ENCODE measurements at regions not wholly inside any gene's neighbourhood (a gene's known extent, or its start where the extent isn't known, plus 50 kb on each side); places are given as distances from the start of the nearest gene placed in this dataset.
"Not testable (repeated sequence)": the region's sequence is repeated elsewhere in the genome, so short reads cannot be mapped to it uniquely, and the experiment has no call there.

- no peak for ATAC-seq
- intact Hi-C loops (cut with micrococcal nuclease), result no loop called here
- DNase-seq, result no peak
Observed at GRCh38 chr3:117842086-117842485, 1132.5 kb downstream of the TUSC7 start.

- DNase-seq (no peak), ATAC-seq (no peak)
- intact Hi-C loops (cut with micrococcal nuclease), result no loop called here
Observed at GRCh38 chr3:117843356-117843755, 1133.8 kb downstream of the TUSC7 start.

GRCh38 chr3:117844676-117845075 is 1135.1 kb downstream of the TUSC7 start:
- intact Hi-C loops (cut with micrococcal nuclease), result no loop called here
- DNase-seq (no peak), ATAC-seq (no peak)

GRCh38 chr3:117846238-117846637 is 1136.7 kb downstream of the TUSC7 start:
- ATAC-seq (no peak), DNase-seq (no peak)
- intact Hi-C loops (cut with micrococcal nuclease), result no loop called here

GRCh38 chr3:117848606-117849005 is 1139.0 kb downstream of the TUSC7 start:
- intact Hi-C loops (cut with micrococcal nuclease), result no loop called here
- no peak for DNase-seq
- no peak for ATAC-seq

- ATAC-seq (no peak), DNase-seq (no peak)
- intact Hi-C loops (cut with micrococcal nuclease), result no loop called here
Observed at GRCh38 chr3:117853923-117854668, 1144.5 kb downstream of the TUSC7 start.

GRCh38 chr3:117856354-117856753 is 1146.8 kb downstream of the TUSC7 start:
- DNase-seq (no peak), ATAC-seq (no peak)
- intact Hi-C loops (cut with micrococcal nuclease), result no loop called here

- intact Hi-C loops (cut with micrococcal nuclease), result no loop called here
- no peak for DNase-seq
- no peak for ATAC-seq
Observed at GRCh38 chr3:117863146-117863545, 1153.6 kb downstream of the TUSC7 start.

GRCh38 chr3:117865338-117865737 is 1155.8 kb downstream of the TUSC7 start:
- no peak for DNase-seq
- intact Hi-C loops (cut with micrococcal nuclease), result no loop called here
- no peak for ATAC-seq

GRCh38 chr3:117868766-117869165 is 1159.2 kb downstream of the TUSC7 start:
- DNase-seq, result no peak

GRCh38 chr3:117871934-117872333 is 1162.4 kb downstream of the TUSC7 start:
- ATAC-seq (no peak), DNase-seq (no peak)
- intact Hi-C loops (cut with micrococcal nuclease), result no loop called here

More at GRCh38 chr3:117868766-117869165, 1159.2 kb downstream of the TUSC7 start:
- ATAC-seq, result no peak
- intact Hi-C loops (cut with micrococcal nuclease), result no loop called here

GRCh38 chr3:117872594-117873248 is 1161.9 kb downstream of the IGSF11 start:
- ATAC-seq; intact Hi-C loops (cut with micrococcal nuclease); DNase-seq: not testable (repeated sequence)

GRCh38 chr3:117873249-117873600 is 1161.4 kb downstream of the IGSF11 start:
- ATAC-seq (peak; percentile 88), DNase-seq (peak; percentile 48)
- intact Hi-C loops (cut with micrococcal nuclease), result no loop called here

- intact Hi-C loops (cut with micrococcal nuclease), result no loop called here
- ATAC-seq (peak; percentile 55), DNase-seq (no peak)
Observed at GRCh38 chr3:117874028-117874690, 1160.5 kb downstream of the IGSF11 start.

- DNase-seq (no peak), ATAC-seq (no peak)
- intact Hi-C loops (cut with micrococcal nuclease), result no loop called here
Observed at GRCh38 chr3:117874904-117875874, 1159.5 kb downstream of the IGSF11 start.

- DNase-seq (no peak), ATAC-seq (no peak)
- intact Hi-C loops (cut with micrococcal nuclease), result no loop called here
Observed at GRCh38 chr3:117875887-117876286, 1158.8 kb downstream of the IGSF11 start.

GRCh38 chr3:117880638-117881037 is 1154.0 kb downstream of the IGSF11 start:
- no peak for DNase-seq
- ATAC-seq, result no peak
- intact Hi-C loops (cut with micrococcal nuclease), result no loop called here

- no peak for ATAC-seq
Observed at GRCh38 chr3:117881210-117881609, 1153.4 kb downstream of the IGSF11 start.

GRCh38 chr3:117885011-117885441 is 1149.6 kb downstream of the IGSF11 start:
- DNase-seq (no peak), ATAC-seq (no peak)
- intact Hi-C loops (cut with micrococcal nuclease), result no loop called here

More at GRCh38 chr3:117881210-117881609, 1153.4 kb downstream of the IGSF11 start:
- DNase-seq, result no peak
- intact Hi-C loops (cut with micrococcal nuclease), result no loop called here

All from left ventricle myocardium superior (tissue), 1 donor.